Gastrocnemius medialis (tissue), 4 donors: ENCODE measurements at regions not wholly inside any gene's neighbourhood (a gene's known extent, or its start where the extent isn't known, plus 50 kb on each side); places are given as distances from the start of the nearest gene placed in this dataset.

ENCODE experiments used
- POLR2A ChIP-seq, 2 donors: fragments of 450-650 bp; IDR thresholded peaks; one replicate each; pipeline ENCODE4 v1.6.1; 2017; ENCODE audit warnings: antibody characterized with exemption in 2 of 2, mild to moderate bottlenecking in 2 of 2, moderate library complexity in 2 of 2
- TF ChIP-seq, protein P1 (sequence below), 5 experiments: fragments of 450-650 bp in 3 of 5; fragments of 200-600 bp in 2 of 5; sonication (generic) in 2 of 5; IDR thresholded peaks in 4 of 5; conservative IDR thresholded peaks in 1 of 5; 1 replicate in 4 of 5; 2 replicates in 1 of 5; pipeline ENCODE4 v1.5.1; 2016 to 2019; ENCODE audit warnings: antibody characterized with exemption in 5 of 5, mild to moderate bottlenecking in 3 of 5, moderate library complexity in 3 of 5

DNA sequence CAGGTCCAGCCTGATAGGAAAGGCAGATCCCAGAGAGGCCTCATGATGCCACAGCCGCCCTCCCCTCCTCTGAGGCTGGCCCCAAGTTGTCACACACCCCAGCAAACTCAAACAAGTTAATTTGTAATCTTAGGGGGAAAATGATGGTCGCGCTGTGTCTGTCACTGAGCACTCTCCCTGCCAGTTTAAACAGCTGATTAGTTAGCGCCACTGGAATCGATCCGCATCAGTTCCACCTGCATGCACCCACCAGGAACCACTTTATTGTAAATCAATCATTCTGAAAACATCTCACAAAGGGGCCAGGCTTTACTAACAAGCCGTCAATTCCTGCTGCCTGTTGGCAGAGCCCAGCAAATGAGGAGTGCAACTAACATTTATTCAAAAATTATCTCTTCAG lies 870.9 kb downstream of the KCNMA1 start:
- TF ChIP-seq, protein P1, sequence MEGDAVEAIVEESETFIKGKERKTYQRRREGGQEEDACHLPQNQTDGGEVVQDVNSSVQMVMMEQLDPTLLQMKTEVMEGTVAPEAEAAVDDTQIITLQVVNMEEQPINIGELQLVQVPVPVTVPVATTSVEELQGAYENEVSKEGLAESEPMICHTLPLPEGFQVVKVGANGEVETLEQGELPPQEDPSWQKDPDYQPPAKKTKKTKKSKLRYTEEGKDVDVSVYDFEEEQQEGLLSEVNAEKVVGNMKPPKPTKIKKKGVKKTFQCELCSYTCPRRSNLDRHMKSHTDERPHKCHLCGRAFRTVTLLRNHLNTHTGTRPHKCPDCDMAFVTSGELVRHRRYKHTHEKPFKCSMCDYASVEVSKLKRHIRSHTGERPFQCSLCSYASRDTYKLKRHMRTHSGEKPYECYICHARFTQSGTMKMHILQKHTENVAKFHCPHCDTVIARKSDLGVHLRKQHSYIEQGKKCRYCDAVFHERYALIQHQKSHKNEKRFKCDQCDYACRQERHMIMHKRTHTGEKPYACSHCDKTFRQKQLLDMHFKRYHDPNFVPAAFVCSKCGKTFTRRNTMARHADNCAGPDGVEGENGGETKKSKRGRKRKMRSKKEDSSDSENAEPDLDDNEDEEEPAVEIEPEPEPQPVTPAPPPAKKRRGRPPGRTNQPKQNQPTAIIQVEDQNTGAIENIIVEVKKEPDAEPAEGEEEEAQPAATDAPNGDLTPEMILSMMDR (IDR thresholded peaks at IDR 0.05 in 4 of 5, conservative IDR thresholded peaks at IDR 0.05 in 1 of 5), result no peak
- TF ChIP-seq POLR2A (IDR thresholded peaks at IDR 0.05), result no peak
